Activated T-helper 2 cell treated with anti-CD3 and anti-CD28 coated beads, Interferon-gamma antibody, Interleukin-2, Interleukin-4, amounts not matched to agents 10 μg/mL and 5 μg/mL and 100 μg/mL, durations not matched to agents 14 hours and 24 hours and 36 hours (primary cell): ENCODE measurements at regions not wholly inside any gene's neighbourhood (a gene's known extent, or its start where the extent isn't known, plus 50 kb on each side); places are given as distances from the start of the nearest gene placed in this dataset.

Experiments used
- DNase-seq: peaks from one replicate; pipeline ENCODE4 v3.0.0; 2021; ENCODE audit warnings: low spot score
- H3K27ac Mint-ChIP-seq: one replicate; pipeline ENCODE4 v1.8.0; 2021; ENCODE audit warnings: mixed read lengths
- H3K27me3 Mint-ChIP-seq: one replicate; pipeline ENCODE4 v1.8.0; 2021; ENCODE audit warnings: low read depth, mixed read lengths
- H3K36me3 Mint-ChIP-seq: one replicate; pipeline ENCODE4 v1.8.0; 2021; ENCODE audit warnings: low read depth, mixed read lengths
- H3K4me1 Mint-ChIP-seq: one replicate; pipeline ENCODE4 v1.8.0; 2021; ENCODE audit warnings: low read depth, mixed read lengths
- H3K4me3 Mint-ChIP-seq: one replicate; pipeline ENCODE4 v1.8.0; 2021; ENCODE audit warnings: low read depth, mild to moderate bottlenecking, moderate library complexity, mixed read lengths
- H3K9me3 Mint-ChIP-seq: one replicate; pipeline ENCODE4 v1.8.0; 2021; ENCODE audit warnings: mixed read lengths
- intact Hi-C: fragments of 100-400 bp; cut with micrococcal nuclease; formaldehyde crosslinking; loops from one replicate; pipeline ENCODE4 v1.15.1; 2023

DNA sequence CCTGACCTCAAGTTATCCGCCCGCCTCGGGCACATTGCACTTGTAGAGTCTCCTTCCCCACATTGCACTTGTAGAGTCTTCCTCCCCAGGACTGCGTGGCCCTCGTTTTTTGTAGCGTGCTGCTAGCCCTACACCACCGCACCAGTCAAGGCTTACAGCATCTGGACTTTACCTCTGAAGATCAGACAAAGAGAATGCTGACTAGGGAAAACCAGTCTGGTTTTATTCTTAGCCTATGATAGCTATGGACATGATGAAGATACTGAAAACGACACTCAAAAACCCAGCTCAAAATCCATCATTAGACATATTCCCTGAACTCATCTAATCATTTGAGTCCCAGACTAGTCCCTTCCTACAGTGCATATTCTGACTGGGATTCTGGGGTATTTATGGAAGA, 71.9 kb upstream of the AKR1E2 start:
- Mint-ChIP-seq H3K27me3 (peaks cover 30% of the 10 kb centered on the region), H3K9me3 (no peaks in the 10 kb centered on the region), H3K27ac (no peak overlapping the region), H3K36me3 (no peaks in the 10 kb centered on the region), H3K4me3 (no peak overlapping the region), H3K4me1 (no peaks in the 10 kb centered on the region)
- intact Hi-C loops = no loop called here
- no peak for DNase-seq

DNA sequence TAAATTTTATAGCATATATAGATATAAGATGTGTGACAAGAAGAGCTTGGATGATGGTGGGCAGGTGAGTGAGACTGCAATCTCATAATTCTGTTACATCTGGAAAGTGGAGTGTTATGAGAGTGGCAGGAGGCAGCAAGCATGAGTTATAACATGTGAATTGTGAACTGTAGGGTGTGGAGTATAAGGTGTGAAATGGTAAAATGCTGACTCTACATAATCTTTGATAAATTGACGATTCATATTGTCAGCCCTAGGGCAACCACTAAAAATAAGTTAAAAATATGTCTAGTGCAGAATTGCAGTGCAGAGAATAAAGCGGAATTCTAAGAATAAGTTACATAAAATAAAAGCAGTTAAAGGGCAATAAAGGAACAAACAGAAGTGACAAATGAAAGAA, 74.8 kb upstream of the AKR1E2 start:
- DNase-seq = no peak
- intact Hi-C loops = no loop called here
- peaks cover 33% of the 10 kb centered on the region for H3K27me3 Mint-ChIP-seq
- H3K27ac Mint-ChIP-seq = no peak overlapping the region
- H3K9me3 Mint-ChIP-seq = no peaks in the 10 kb centered on the region
- H3K4me3 Mint-ChIP-seq = no peak overlapping the region
- H3K36me3 Mint-ChIP-seq = no peaks in the 10 kb centered on the region
- no peaks in the 10 kb centered on the region for H3K4me1 Mint-ChIP-seq

DNA sequence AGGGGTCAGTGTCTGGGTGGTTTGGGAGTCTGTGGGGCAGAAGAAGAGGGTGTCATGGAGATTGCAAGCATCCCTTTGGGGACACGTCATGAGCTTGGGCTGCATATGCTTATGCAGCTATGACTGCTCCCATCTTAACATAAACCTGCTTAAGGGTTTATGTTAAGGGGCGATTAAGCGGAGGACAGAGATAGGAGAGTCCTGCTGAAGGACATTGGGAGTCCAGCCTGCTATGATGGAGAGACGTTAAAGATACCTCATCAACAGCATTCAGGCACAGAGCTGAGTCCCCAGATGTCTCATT, 76.8 kb upstream of the AKR1E2 start:
- H3K4me3 Mint-ChIP-seq = no peak overlapping the region
- DNase-seq = no peak
- no peaks in the 10 kb centered on the region for H3K9me3 Mint-ChIP-seq
- no peak overlapping the region for H3K27ac Mint-ChIP-seq
- no peaks in the 10 kb centered on the region for H3K4me1 Mint-ChIP-seq
- intact Hi-C loops = no loop called here
- peaks cover 37% of the 10 kb centered on the region for H3K27me3 Mint-ChIP-seq
- no peaks in the 10 kb centered on the region for H3K36me3 Mint-ChIP-seq

DNA sequence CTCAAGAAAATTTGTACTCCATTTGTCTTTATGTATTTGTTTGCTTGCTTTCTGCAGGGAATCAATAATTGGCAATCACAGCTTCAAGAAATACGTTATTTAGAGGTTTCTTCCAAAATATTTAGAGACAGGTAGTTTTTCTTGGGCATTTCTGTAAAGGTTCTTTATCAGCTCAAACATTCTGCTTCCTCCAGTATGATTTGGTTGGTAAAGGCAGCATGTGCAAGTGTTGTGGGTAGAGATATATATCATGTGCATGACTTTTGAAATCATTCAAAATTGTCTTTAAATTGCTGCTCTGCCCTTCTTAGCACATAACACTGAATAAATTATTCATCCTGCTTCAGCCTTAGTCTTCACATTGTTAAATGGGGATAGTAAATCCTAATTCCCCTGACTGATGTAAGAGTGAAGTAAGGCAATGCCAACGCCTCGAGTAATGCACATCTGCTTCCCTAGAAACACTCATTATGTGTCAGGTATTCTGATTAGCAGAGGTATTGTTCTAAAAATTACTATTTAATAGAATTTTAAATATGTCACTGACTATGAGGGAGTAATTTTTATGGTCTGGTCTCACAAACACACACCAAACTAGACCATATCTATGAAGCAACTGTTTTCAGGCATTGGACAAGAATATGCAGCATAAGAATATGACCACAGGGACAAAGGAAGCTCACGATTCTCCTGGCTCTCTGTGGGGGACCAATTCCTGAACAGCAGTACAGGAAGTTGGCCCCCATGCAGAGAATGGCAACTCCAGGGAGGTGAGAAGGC, 77.3 kb upstream of the AKR1E2 start:
- no peaks in the 10 kb centered on the region for H3K4me1 Mint-ChIP-seq
- no peaks in the 10 kb centered on the region for H3K36me3 Mint-ChIP-seq
- H3K4me3 Mint-ChIP-seq = no peak overlapping the region
- intact Hi-C loops = no loop called here
- H3K27ac Mint-ChIP-seq = no peak overlapping the region
- peaks cover 40% of the 10 kb centered on the region for H3K27me3 Mint-ChIP-seq
- no peaks in the 10 kb centered on the region for H3K9me3 Mint-ChIP-seq
- no peak for DNase-seq

DNA sequence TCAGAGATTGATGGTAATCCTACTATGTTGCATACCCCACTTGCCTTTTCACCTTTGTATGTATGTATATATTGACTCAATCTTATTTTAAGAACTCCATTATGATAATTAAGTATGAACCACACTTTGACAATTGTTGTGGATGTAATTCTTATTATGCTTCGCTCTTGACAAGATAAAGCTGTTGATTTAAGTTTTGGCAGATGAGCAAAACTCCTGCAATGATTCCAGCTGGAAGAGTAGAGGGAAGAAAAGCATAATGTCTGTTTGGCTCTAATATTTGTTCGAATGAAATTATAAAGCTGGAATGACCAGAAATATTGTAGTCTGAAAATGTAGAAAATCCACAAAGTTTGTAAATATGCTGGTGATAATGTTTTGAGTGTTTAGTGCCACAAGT, 83.8 kb upstream of the AKR1E2 start:
- intact Hi-C loops = no loop called here
- H3K4me3 Mint-ChIP-seq = no peak overlapping the region
- no peaks in the 10 kb centered on the region for H3K9me3 Mint-ChIP-seq
- no peak overlapping the region for H3K27ac Mint-ChIP-seq
- H3K36me3 Mint-ChIP-seq = no peaks in the 10 kb centered on the region
- no peaks in the 10 kb centered on the region for H3K4me1 Mint-ChIP-seq
- no peak for DNase-seq
- H3K27me3 Mint-ChIP-seq = peaks cover 28% of the 10 kb centered on the region

DNA sequence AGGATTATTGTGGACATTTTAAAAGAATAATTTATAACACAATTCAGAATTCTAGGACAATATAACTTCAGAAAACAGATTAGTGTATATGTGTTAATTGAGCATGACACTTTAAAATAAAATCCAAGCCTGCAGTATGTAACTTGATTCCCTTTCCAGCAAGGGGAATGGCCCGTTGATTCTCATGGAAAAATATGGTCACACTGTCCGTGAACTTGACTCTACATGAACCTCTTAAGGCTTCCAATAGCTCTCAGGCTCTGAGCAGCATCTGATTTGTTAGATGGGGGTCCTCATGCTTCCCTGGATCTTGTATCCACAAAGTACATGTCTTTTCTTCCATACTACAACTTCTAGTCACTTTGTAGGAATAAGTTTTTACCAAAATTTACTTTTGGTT, 85.5 kb upstream of the AKR1E2 start:
- intact Hi-C loops = no loop called here
- no peaks in the 10 kb centered on the region for H3K36me3 Mint-ChIP-seq
- no peaks in the 10 kb centered on the region for H3K9me3 Mint-ChIP-seq
- H3K4me3 Mint-ChIP-seq = no peak overlapping the region
- H3K27me3 Mint-ChIP-seq = peaks cover 22% of the 10 kb centered on the region
- DNase-seq = no peak
- H3K27ac Mint-ChIP-seq = no peak overlapping the region
- H3K4me1 Mint-ChIP-seq = no peaks in the 10 kb centered on the region

DNA sequence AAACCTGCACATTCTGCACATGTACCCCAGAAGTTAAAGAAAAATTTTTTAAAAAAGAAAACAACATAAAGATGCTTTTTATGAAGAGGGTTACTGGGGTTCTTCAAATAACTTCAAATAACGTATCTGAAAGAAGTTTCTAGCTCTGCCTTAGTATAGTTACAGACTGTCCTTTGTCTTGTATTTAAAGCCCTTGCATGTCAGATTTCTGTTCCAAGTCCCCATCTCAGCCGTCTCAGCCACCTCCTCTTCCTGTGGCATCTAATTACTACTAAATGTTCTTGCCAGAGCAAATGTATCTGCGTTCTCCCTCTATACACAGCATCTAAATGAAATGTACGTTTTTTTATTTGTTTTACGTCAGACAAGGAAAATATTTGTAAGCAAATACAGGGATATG, 89.4 kb upstream of the AKR1E2 start:
- DNase-seq = no peak
- H3K4me3 Mint-ChIP-seq = no peak overlapping the region
- intact Hi-C loops = no loop called here
- H3K27me3 Mint-ChIP-seq = peaks cover 8% of the 10 kb centered on the region
- H3K36me3 Mint-ChIP-seq = no peaks in the 10 kb centered on the region
- H3K4me1 Mint-ChIP-seq = no peaks in the 10 kb centered on the region
- no peak overlapping the region for H3K27ac Mint-ChIP-seq
- no peaks in the 10 kb centered on the region for H3K9me3 Mint-ChIP-seq

DNA sequence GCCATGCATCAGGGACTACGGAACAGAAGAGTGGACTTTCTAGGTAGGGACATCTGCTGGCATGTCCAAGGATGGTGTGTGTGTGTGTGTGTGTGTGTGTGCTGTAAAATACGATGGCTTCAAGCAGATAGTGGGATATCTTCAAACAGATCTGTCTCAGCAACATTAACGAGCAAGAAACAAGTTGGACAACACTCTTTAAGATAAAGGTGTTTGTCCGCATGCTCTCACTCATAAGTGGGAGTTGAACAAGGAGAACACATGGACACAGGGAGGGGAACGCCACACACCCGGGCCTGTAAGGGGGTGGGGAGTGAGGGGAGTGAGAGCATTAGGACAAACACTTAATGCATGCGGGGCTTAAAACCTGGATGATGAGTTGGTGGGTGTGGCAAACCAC, 89.8 kb upstream of the AKR1E2 start:
- H3K27me3 Mint-ChIP-seq = peaks cover 8% of the 10 kb centered on the region
- H3K4me3 Mint-ChIP-seq = no peak overlapping the region
- no peaks in the 10 kb centered on the region for H3K9me3 Mint-ChIP-seq
- no peak for DNase-seq
- no peak overlapping the region for H3K27ac Mint-ChIP-seq
- H3K36me3 Mint-ChIP-seq = no peaks in the 10 kb centered on the region
- no peaks in the 10 kb centered on the region for H3K4me1 Mint-ChIP-seq
- intact Hi-C loops = no loop called here

DNA sequence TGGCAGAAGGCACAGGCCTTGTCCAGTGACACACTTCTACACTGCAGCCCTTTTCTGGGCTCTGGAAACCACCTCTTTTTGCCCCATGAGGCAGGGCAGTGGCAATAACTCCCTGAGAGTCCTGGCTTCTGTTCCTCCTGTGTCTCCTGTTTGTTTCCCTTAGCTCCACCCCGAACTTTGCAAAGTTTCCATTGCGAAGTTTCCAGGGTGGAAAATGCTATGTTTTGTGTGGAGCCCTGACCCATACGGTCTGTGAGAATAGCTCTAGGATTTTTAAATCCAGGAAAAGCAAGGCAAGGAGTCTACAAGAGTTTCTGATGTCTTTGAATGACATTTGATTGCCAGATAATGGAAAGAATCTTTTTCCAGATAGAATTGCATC, 92.2 kb upstream of the AKR1E2 start:
- DNase-seq = no peak
- no peaks in the 10 kb centered on the region for H3K36me3 Mint-ChIP-seq
- H3K4me1 Mint-ChIP-seq = no peaks in the 10 kb centered on the region
- peaks cover 2% of the 10 kb centered on the region for H3K27me3 Mint-ChIP-seq
- no peak overlapping the region for H3K4me3 Mint-ChIP-seq
- no peak overlapping the region for H3K27ac Mint-ChIP-seq
- intact Hi-C loops = no loop called here
- H3K9me3 Mint-ChIP-seq = no peaks in the 10 kb centered on the region

DNA sequence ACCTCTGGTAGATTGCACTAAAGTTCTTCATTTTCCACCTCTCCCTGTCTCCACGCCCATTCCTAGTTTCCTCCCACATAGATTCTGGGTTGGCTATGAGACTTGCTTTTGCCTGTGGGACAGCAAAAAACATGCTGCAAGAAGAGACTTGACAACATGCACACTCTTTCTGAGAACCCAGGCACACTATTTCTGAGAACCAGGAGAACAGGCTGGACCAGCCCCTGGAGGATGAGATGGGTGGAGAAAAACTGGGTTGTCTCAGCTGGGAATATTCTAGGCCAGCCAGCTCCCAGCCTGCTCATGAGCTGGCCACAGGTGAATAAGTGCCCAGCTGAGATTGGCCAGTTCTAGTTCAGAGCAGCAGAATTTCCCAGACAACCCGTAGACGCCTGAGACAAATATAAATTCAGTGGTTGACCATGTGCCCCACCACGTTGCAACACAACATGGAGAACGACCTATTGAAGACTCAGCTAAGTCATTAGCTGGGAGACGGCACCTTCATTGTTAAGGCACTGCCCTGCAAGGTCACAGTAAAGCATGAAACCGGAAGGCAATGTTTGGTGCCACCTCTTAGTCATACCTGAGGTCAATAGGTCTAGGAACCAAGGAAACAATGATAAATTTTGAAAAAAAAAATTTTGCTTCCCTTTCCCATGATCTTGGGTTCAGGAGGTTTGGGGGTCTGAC, 92.7 kb upstream of the AKR1E2 start:
- intact Hi-C loops = no loop called here
- Mint-ChIP-seq H3K27ac (no peak overlapping the region), H3K4me3 (no peak overlapping the region), H3K4me1 (no peaks in the 10 kb centered on the region), H3K36me3 (no peaks in the 10 kb centered on the region), H3K27me3 (peaks cover 2% of the 10 kb centered on the region), H3K9me3 (no peaks in the 10 kb centered on the region)
- DNase-seq = no peak

DNA sequence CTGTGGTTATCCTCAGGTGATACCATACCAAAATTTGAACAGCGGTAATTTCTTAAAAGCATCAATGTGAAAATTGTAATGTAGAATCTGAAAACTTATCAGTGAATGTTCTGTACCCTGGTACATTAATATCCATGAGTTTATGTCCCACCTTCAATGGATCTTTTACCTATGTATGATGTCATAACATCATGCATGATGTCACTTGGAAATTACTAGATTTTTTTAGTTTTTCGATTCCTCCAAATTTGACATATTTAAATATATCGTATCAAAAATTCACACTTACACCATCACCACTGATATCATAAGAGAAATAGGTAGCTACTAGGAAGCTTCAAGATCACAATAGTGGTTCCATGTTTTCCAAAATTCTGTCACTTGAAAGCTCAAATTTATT, 95.0 kb upstream of the AKR1E2 start:
- no peaks in the 10 kb centered on the region for H3K9me3 Mint-ChIP-seq

DNA sequence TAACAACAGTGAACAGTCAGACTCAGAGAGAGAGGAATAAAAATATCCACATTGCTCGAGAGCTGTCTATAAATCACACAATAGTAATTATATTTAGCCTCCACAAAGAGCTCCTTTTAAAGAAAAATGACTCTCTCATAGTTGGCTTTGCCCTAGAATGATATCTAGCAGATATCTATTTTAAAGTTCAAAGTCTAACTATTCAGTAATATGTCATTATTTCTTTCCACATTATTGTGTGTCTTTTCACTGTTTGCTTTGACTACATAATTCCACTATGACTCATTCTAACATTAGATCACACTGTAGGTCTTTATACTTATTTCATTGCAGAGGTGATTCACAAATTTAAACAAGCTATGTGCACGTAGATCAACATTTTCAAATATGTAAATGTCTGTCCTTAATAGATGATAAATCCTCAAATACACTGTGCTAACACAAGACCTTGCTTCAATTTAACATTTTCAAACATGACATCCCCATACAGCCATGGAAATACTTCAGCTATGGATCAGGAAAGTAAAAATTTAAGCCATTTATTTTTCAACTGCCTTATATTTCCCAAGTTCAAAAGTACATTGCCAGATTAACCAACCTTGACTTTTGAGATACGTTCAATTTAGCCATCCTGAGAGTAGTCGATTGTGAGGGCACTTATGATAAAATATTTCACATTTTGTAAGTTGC, 99.9 kb upstream of the AKR1E2 start:
- intact Hi-C loops = no loop called here
- no peak for DNase-seq
- H3K36me3 Mint-ChIP-seq = no peaks in the 10 kb centered on the region
- no peak overlapping the region for H3K27ac Mint-ChIP-seq
- no peaks in the 10 kb centered on the region for H3K9me3 Mint-ChIP-seq
- peaks cover 9% of the 10 kb centered on the region for H3K4me1 Mint-ChIP-seq
- H3K27me3 Mint-ChIP-seq = peaks cover 5% of the 10 kb centered on the region
- no peak overlapping the region for H3K4me3 Mint-ChIP-seq

More for the DNA sequence above, 95.0 kb upstream of the AKR1E2 start:
- peaks cover 7% of the 10 kb centered on the region for H3K4me1 Mint-ChIP-seq
- intact Hi-C loops = no loop called here
- no peak overlapping the region for H3K4me3 Mint-ChIP-seq
- H3K27me3 Mint-ChIP-seq = peaks cover 4% of the 10 kb centered on the region
- no peak overlapping the region for H3K27ac Mint-ChIP-seq
- H3K36me3 Mint-ChIP-seq = no peaks in the 10 kb centered on the region
- DNase-seq = no peak

DNA sequence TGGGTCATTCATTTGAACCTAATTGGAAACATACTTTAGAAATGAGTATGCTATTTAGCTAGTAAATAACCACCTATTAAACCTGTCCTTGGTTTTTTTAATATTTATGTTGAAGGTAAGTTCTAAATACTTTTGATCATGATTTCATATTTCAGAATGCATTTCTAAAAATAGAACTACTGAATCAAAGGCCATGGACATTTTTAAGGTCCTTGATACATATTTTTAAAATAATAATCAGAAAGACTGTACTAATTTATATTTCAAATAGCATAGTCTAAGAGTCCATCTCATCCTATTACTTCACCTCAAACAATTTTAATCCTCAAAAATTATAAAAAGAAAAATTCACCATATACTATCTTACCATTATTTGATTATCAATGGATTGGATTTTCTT, 102.1 kb upstream of the AKR1E2 start:
- Mint-ChIP-seq H3K36me3 (no peaks in the 10 kb centered on the region), H3K27ac (no peak overlapping the region), H3K4me1 (peaks cover 9% of the 10 kb centered on the region), H3K27me3 (peaks cover 12% of the 10 kb centered on the region), H3K4me3 (no peak overlapping the region), H3K9me3 (no peaks in the 10 kb centered on the region)
- DNase-seq = no peak
- intact Hi-C loops = no loop called here
